ENCODE measurements at regions not wholly inside any gene's neighbourhood (a gene's known extent, or its start where the extent isn't known, plus 50 kb on each side); places are given as distances from the start of the nearest gene placed in this dataset.
A peak's percentile ranks its signal among the peaks of the same experiment; 100 is the strongest.

DNA sequence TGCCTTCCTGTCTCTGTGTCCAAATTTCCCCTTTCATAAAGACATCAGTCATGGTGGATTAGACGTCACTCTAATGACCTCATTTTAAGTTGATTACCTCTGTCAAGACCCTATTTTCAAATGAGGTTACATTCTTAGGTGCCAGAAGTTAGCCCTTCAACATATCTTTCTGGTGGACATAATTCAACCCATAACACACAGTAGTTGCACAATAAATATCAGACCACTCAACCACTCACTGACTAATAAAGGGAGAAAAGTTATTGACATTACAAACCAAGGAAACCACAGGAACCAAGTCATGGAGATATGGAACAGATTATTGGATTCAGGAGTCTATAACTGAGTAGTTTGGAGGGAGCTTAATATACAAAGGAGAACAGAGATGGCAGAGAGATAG lies 377.4 kb upstream of the ACVR2A start:
- Mint-ChIP-seq H3K27me3 (ENCODE audit: insufficient read depth, unreplicated experiment) (no peaks in the 10 kb centered on the region), H3K27ac (ENCODE audit: low read depth, unreplicated experiment) (no peak overlapping the region), H3K9me3 (ENCODE audit: unreplicated experiment) (no peaks in the 10 kb centered on the region), H3K4me1 (ENCODE audit: insufficient read depth, unreplicated experiment) (no peaks in the 10 kb centered on the region), H3K36me3 (ENCODE audit: insufficient read depth, unreplicated experiment) (no peaks in the 10 kb centered on the region), H3K4me3 (ENCODE audit: unreplicated experiment) (no peak overlapping the region)
- ChIA-PET POLR2A (no interaction called here), CTCF (interaction anchor here (0.6 kb wide), 1 partner anchor 286 kb away, joined by 3 read pairs; no protein-coding TSS in a partner anchor)
- no peak for DNase-seq (ENCODE audit: unreplicated experiment)
- no TSS peak for BruUV-seq (replicated peaks)
- TF ChIP-seq, protein P1, sequence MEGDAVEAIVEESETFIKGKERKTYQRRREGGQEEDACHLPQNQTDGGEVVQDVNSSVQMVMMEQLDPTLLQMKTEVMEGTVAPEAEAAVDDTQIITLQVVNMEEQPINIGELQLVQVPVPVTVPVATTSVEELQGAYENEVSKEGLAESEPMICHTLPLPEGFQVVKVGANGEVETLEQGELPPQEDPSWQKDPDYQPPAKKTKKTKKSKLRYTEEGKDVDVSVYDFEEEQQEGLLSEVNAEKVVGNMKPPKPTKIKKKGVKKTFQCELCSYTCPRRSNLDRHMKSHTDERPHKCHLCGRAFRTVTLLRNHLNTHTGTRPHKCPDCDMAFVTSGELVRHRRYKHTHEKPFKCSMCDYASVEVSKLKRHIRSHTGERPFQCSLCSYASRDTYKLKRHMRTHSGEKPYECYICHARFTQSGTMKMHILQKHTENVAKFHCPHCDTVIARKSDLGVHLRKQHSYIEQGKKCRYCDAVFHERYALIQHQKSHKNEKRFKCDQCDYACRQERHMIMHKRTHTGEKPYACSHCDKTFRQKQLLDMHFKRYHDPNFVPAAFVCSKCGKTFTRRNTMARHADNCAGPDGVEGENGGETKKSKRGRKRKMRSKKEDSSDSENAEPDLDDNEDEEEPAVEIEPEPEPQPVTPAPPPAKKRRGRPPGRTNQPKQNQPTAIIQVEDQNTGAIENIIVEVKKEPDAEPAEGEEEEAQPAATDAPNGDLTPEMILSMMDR (IDR thresholded peaks at IDR 0.05; ENCODE audit: unreplicated experiment): no peak
- intact Hi-C loops (cut with micrococcal nuclease): no loop called here

DNA sequence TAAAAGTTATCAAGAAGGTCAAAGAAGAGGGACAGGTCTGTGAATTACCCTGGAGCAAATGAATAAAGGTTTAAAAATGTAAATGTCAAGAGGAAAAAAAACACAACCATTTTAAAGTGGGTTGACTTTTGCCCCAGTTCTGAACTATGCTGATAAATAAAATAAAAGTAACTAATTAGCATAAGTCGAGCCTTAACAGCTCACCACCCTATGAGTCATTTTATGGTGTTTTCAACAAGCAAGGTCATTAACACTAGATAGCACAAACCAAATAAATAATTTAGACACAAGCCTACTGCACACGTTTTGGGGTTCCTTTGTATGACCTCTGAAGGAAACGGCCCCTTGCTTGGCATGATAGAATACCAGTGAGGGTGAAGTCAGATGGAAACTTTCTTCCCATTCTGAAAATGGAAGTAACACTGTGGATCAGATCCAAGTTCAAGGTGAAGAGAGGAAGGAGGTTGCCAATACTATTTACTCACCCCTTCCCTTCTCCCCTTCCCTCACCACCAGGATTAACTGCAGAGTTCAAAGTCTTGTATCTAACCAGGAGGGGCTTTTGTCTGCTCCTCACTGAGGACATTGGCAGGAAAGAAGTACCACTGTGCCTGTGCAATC lies 380.0 kb upstream of the ACVR2A start:
- H3K27ac Mint-ChIP-seq (ENCODE audit: low read depth, unreplicated experiment): no peak overlapping the region
- TF ChIP-seq, protein P1 (IDR thresholded peaks at IDR 0.05; ENCODE audit: unreplicated experiment): no peak
- H3K4me1 Mint-ChIP-seq (ENCODE audit: insufficient read depth, unreplicated experiment): no peaks in the 10 kb centered on the region
- H3K4me3 Mint-ChIP-seq (ENCODE audit: unreplicated experiment): no peak overlapping the region
- ChIA-PET CTCF (interaction anchor here (0.8 kb wide), 1 partner anchor 254 kb away, joined by 3 read pairs; no protein-coding TSS in a partner anchor), POLR2A (interaction anchor here (0.7 to 1.0 kb wide), 3 partner anchors 127 to 208 kb away, joined by 3 read pairs; no protein-coding TSS in a partner anchor)
- no peaks in the 10 kb centered on the region for H3K27me3 Mint-ChIP-seq (ENCODE audit: insufficient read depth, unreplicated experiment)
- peak; percentile 14 for DNase-seq (ENCODE audit: unreplicated experiment)
- no TSS peak for BruUV-seq (replicated peaks)
- intact Hi-C loops (cut with micrococcal nuclease): no loop called here
- H3K9me3 Mint-ChIP-seq (ENCODE audit: unreplicated experiment): no peaks in the 10 kb centered on the region
- H3K36me3 Mint-ChIP-seq (ENCODE audit: insufficient read depth, unreplicated experiment): peaks cover 5% of the 10 kb centered on the region

DNA sequence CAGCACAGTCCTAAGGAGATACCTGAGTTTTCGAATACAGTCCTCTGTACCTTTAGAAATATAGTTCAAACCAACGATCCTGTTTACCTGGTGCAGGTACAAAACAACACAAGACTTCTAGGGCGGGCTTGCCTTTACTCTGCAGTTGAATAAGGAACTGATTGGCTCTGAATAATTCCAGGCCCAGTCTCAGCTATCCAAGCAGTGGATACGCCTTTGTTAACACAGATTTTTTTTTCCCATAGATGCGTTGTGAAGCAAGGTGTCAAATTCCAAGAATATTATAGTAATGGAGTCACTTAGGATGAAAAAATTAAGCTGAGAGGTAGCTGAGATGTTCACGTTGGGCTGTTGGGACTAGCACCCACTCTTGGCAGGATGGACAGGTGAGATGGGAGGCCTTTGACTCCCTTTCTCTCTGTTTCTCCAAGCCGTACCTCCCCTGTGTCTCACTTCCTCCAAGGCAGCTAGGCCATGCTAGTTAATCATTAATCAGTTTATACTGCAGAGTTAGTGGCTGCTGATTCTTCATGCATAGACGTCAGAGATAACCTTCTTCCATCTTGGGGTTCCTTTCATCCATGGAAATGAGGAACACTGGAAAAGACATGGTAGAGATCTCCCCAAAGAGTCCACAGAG lies 380.8 kb upstream of the ACVR2A start:
- H3K4me3 Mint-ChIP-seq (ENCODE audit: unreplicated experiment): no peak overlapping the region
- TF ChIP-seq, protein P1 (IDR thresholded peaks at IDR 0.05; ENCODE audit: unreplicated experiment): no peak

DNA sequence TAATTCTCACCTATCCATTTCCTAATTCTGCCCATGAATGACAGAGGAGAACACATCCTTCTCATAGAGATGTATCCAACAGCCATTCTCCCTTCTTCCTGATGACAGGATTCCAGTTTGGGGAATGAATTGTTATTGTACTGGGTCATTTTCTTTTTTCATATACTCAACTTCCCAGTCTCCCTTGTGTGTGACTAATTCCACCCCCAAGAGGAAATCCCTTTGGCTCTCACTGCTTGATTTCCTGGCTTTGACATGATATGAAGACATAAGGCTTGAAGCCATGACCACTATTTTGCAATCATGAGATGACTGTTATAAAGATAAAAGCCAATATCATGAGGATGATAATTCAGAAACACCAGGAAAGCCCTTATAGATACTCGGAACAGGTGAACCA lies 384.7 kb upstream of the ACVR2A start:
- Mint-ChIP-seq H3K36me3 (ENCODE audit: insufficient read depth, unreplicated experiment) (peaks cover 5% of the 10 kb centered on the region), H3K27me3 (ENCODE audit: insufficient read depth, unreplicated experiment) (no peaks in the 10 kb centered on the region), H3K27ac (ENCODE audit: low read depth, unreplicated experiment) (peak overlapping the region; percentile 2), H3K9me3 (ENCODE audit: unreplicated experiment) (no peaks in the 10 kb centered on the region), H3K4me3 (ENCODE audit: unreplicated experiment) (no peak overlapping the region), H3K4me1 (ENCODE audit: insufficient read depth, unreplicated experiment) (no peaks in the 10 kb centered on the region)
- POLR2A ChIA-PET: no interaction called here
- peak; percentile 77 for DNase-seq (ENCODE audit: unreplicated experiment)
- intact Hi-C loops (cut with micrococcal nuclease): no loop called here
- CTCF ChIA-PET: interaction anchor here (0.6 kb wide), 1 partner anchor 207 kb away, joined by 3 read pairs; no protein-coding TSS in a partner anchor
- BruUV-seq (replicated peaks): no TSS peak
- TF ChIP-seq, protein P1 (IDR thresholded peaks at IDR 0.05; ENCODE audit: unreplicated experiment): no peak

More for the DNA sequence above, 380.8 kb upstream of the ACVR2A start:
- Mint-ChIP-seq H3K27me3 (ENCODE audit: insufficient read depth, unreplicated experiment) (no peaks in the 10 kb centered on the region), H3K27ac (ENCODE audit: low read depth, unreplicated experiment) (no peak overlapping the region), H3K9me3 (ENCODE audit: unreplicated experiment) (no peaks in the 10 kb centered on the region), H3K4me1 (ENCODE audit: insufficient read depth, unreplicated experiment) (no peaks in the 10 kb centered on the region), H3K36me3 (ENCODE audit: insufficient read depth, unreplicated experiment) (peaks cover 5% of the 10 kb centered on the region)
- no peak for DNase-seq (ENCODE audit: unreplicated experiment)
- BruUV-seq (replicated peaks): no TSS peak
- ChIA-PET POLR2A (interaction anchor here (0.7 to 1.0 kb wide), 3 partner anchors 127 to 209 kb away, joined by 3 read pairs; no protein-coding TSS in a partner anchor), CTCF (no interaction called here)
- intact Hi-C loops (cut with micrococcal nuclease): no loop called here

Data from MCF 10A (cell line).